HepG2 (cell line): ENCODE measurements at regions not wholly inside any gene's neighbourhood (a gene's known extent, or its start where the extent isn't known, plus 50 kb on each side); places are given as distances from the start of the nearest gene placed in this dataset.

ENCODE experiments used
- CHD2 ChIP-seq: IDR thresholded peaks from 2 replicates; pipeline ENCODE4 v1.6.1; 2011; ENCODE audit warnings: low read depth, low read length, improper control_type of control experiment
- CHD4 ChIP-seq: fragments of 200-600 bp; sonication (generic); IDR thresholded peaks from 2 replicates; pipeline ENCODE4 v1.7.0; 2017; ENCODE audit warnings: mild to moderate bottlenecking, low read length, borderline replicate concordance
- CTCF ChIP-seq: sonication (generic); formaldehyde crosslinking; IDR thresholded peaks from 2 replicates; pipeline ENCODE4 v1.5.0; 2020; ENCODE audit warnings: mild to moderate bottlenecking, missing genetic modification reagents, moderate library complexity
- FOXA1 ChIP-seq, 2 experiments: fragments of 450-650 bp in 1 of 2; sonication (generic) in 1 of 2; formaldehyde crosslinking in 1 of 2; IDR thresholded peaks; 2 replicates each; pipeline versions ENCODE4 v1.4.0 to v1.6.1; 2016 to 2020; ENCODE audit warnings: missing genetic modification reagents in 1 of 2
- POLR2AphosphoS5 ChIP-seq: IDR thresholded peaks from 2 replicates; pipeline ENCODE4 v1.6.1; 2012; ENCODE audit warnings: low read depth, low read length
- TRIM24 ChIP-seq: sonication (generic); formaldehyde crosslinking; IDR thresholded peaks from 2 replicates; pipeline ENCODE4 v1.8.0; 2022; ENCODE audit warnings: mild to moderate bottlenecking, missing genetic modification reagents
- ZBTB44 ChIP-seq: sonication (generic); formaldehyde crosslinking; IDR thresholded peaks from 2 replicates; pipeline ENCODE4 v1.4.0; 2020; ENCODE audit warnings: missing genetic modification reagents
- ZNF333 ChIP-seq: sonication (generic); formaldehyde crosslinking; IDR thresholded peaks from 2 replicates; pipeline ENCODE4 v1.4.0; 2020; ENCODE audit warnings: mild to moderate bottlenecking, missing genetic modification reagents, borderline replicate concordance

- no peak for TF ChIP-seq POLR2AphosphoS5
- TF ChIP-seq CHD2, result no peak
- no peak for TF ChIP-seq ZBTB44
- no peak for TF ChIP-seq CTCF
- TF ChIP-seq TRIM24 (CRISPR knock-in tag), result no peak
- TF ChIP-seq CHD4, result no peak
- TF ChIP-seq FOXA1 (IDR thresholded peaks at IDR 0.05), result no peak
- TF ChIP-seq FOXA1 (CRISPR knock-in tag; IDR thresholded peaks at IDR 0.05), result no peak
- no peak for TF ChIP-seq ZNF333 (CRISPR knock-in tag)
Observed at GRCh38 chr11:98793276-98793675, 227.5 kb upstream of the CNTN5 start.
